Vagina (tissue), 2 donors: ENCODE measurements at regions not wholly inside any gene's neighbourhood (a gene's known extent, or its start where the extent isn't known, plus 50 kb on each side); places are given as distances from the start of the nearest gene placed in this dataset.

ENCODE experiments used
- POLR2A ChIP-seq, 2 donors: fragments of 450-650 bp; IDR thresholded peaks; one replicate each; pipeline ENCODE4 v1.6.1; 2017; ENCODE audit warnings: antibody characterized with exemption in 2 of 2, mild to moderate bottlenecking in 2 of 2, moderate library complexity in 2 of 2
- POLR2AphosphoS5 ChIP-seq, 2 donors: sonication (generic); formaldehyde crosslinking; IDR thresholded peaks; one replicate each; pipeline ENCODE4 v1.9.0; 2017; ENCODE audit warnings: antibody characterized with exemption in 2 of 2, mild to moderate bottlenecking in 2 of 2, low read depth in 1 of 2; ENCODE audit not compliant: insufficient read depth in 1 of 2
- TF ChIP-seq, protein P1 (sequence below), 3 experiments: fragments of 450-650 bp in 2 of 3; fragments of 200-600 bp in 1 of 3; sonication (generic) in 1 of 3; IDR thresholded peaks; one replicate each; pipeline ENCODE4 v1.5.1; 2017 to 2019; ENCODE audit warnings: antibody characterized with exemption in 3 of 3, mild to moderate bottlenecking in 2 of 3, moderate library complexity in 2 of 3

DNA sequence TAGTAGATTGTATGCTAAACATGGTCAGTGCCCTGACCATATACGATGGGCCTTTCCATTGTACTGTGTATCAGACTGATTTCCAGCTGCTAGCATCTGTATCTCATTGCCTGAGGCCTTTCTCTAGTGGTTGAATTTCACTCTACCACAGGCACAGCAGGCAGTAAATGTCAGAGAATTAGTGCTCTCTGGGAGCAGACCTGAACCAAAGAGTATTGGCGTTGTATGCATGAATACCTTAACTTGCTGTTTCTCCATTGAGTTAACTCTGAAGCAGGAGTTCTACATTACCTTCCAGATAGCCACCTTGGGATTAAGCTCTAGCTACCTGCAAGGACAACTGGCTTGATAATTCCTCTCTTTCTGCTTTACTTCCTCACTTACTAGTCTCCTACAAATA, 439.2 kb upstream of the EPHA3 start:
- no peak for TF ChIP-seq POLR2A (IDR thresholded peaks at IDR 0.05)
- TF ChIP-seq, protein P1, sequence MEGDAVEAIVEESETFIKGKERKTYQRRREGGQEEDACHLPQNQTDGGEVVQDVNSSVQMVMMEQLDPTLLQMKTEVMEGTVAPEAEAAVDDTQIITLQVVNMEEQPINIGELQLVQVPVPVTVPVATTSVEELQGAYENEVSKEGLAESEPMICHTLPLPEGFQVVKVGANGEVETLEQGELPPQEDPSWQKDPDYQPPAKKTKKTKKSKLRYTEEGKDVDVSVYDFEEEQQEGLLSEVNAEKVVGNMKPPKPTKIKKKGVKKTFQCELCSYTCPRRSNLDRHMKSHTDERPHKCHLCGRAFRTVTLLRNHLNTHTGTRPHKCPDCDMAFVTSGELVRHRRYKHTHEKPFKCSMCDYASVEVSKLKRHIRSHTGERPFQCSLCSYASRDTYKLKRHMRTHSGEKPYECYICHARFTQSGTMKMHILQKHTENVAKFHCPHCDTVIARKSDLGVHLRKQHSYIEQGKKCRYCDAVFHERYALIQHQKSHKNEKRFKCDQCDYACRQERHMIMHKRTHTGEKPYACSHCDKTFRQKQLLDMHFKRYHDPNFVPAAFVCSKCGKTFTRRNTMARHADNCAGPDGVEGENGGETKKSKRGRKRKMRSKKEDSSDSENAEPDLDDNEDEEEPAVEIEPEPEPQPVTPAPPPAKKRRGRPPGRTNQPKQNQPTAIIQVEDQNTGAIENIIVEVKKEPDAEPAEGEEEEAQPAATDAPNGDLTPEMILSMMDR (IDR thresholded peaks at IDR 0.05), result no peak
- no peak for TF ChIP-seq POLR2AphosphoS5 (IDR thresholded peaks at IDR 0.05; ENCODE audit: insufficient read depth in 1 of 2, low read depth in 1 of 2)
